Transverse colon (tissue), 4 donors: ENCODE measurements at regions not wholly inside any gene's neighbourhood (a gene's known extent, or its start where the extent isn't known, plus 50 kb on each side); places are given as distances from the start of the nearest gene placed in this dataset.

ENCODE experiments used
- POLR2A ChIP-seq: fragments of 450-650 bp; IDR thresholded peaks from one replicate; pipeline ENCODE4 v1.6.1; 2016; ENCODE audit warnings: antibody characterized with exemption, mild to moderate bottlenecking, moderate library complexity
- POLR2AphosphoS5 ChIP-seq, 3 donors: sonication (generic); formaldehyde crosslinking; IDR thresholded peaks; one replicate each; pipeline ENCODE4 v1.6.1; 2016; ENCODE audit warnings: antibody characterized with exemption in 3 of 3
- TF ChIP-seq, protein P1 (sequence below), 5 experiments: fragments of 200-600 bp in 3 of 5; fragments of 450-650 bp in 2 of 5; sonication (generic) in 3 of 5; IDR thresholded peaks; 1 replicate in 2 of 5; 2 replicates in 3 of 5; pipeline ENCODE4 v1.5.1; 2016 to 2017; ENCODE audit warnings: antibody characterized with exemption in 5 of 5, inconsistent platforms in 3 of 5, mild to moderate bottlenecking in 2 of 5, moderate library complexity in 1 of 5

DNA sequence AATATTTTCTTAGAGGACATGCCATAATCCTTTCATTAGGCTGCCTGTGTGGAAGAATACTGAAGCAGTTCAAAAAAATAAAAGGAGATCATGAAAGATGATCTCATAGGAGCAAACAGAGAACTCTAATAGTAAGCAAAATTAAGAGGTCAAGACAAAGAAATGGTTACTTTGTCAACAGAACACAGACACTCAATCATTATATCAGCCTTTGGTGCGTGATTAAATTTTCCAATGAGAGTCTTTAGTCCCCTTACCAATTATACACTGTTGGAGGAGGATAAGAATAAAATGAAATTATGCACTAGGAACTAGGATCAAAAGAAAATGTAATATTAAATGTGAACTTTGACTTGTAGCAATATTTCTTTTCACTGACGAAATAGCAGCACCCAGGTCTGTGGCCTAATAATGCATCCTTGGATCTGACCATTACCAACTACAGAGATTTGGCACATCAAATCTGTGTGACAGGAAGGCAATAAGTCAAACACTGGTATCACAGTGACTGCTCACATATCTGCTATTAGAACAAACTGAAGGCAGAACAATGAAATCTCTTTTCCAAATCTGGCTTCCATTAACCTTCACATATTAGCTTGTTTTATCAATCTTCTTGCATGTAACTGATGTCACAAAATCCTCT lies 1812.9 kb downstream of the PLA2G4A start:
- TF ChIP-seq, protein P1, sequence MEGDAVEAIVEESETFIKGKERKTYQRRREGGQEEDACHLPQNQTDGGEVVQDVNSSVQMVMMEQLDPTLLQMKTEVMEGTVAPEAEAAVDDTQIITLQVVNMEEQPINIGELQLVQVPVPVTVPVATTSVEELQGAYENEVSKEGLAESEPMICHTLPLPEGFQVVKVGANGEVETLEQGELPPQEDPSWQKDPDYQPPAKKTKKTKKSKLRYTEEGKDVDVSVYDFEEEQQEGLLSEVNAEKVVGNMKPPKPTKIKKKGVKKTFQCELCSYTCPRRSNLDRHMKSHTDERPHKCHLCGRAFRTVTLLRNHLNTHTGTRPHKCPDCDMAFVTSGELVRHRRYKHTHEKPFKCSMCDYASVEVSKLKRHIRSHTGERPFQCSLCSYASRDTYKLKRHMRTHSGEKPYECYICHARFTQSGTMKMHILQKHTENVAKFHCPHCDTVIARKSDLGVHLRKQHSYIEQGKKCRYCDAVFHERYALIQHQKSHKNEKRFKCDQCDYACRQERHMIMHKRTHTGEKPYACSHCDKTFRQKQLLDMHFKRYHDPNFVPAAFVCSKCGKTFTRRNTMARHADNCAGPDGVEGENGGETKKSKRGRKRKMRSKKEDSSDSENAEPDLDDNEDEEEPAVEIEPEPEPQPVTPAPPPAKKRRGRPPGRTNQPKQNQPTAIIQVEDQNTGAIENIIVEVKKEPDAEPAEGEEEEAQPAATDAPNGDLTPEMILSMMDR (IDR thresholded peaks at IDR 0.05), result no peak
- TF ChIP-seq POLR2AphosphoS5 (IDR thresholded peaks at IDR 0.05) (no peak), POLR2A (no peak)
